Tibial nerve (tissue), 4 donors: ENCODE measurements at regions not wholly inside any gene's neighbourhood (a gene's known extent, or its start where the extent isn't known, plus 50 kb on each side); places are given as distances from the start of the nearest gene placed in this dataset.

Source experiments
- DNase-seq, 2 donors: peaks; one replicate each; pipeline ENCODE4 v3.0.0-alpha.2; 2019; ENCODE audit warnings: low spot score in 2 of 2
- H3K27ac ChIP-seq, 4 donors: fragments of 200-600 bp; sonication (generic) in 3 of 4; one replicate each; pipeline ENCODE4 v1.5.1; 2017 to 2019; ENCODE audit warnings: mild to moderate bottlenecking in 1 of 4
- H3K27me3 ChIP-seq, 2 donors: fragments of 200-600 bp; sonication (generic) in 1 of 2; one replicate each; pipeline versions ENCODE4 v1.5.1 to v1.6.0; 2017 to 2019
- H3K36me3 ChIP-seq, 3 donors: fragments of 200-600 bp; sonication (generic); one replicate each; pipeline ENCODE4 v1.5.1; 2018 to 2019
- H3K4me1 ChIP-seq, 4 donors: fragments of 200-600 bp; sonication (generic) in 3 of 4; one replicate each; pipeline ENCODE4 v1.5.1; 2017 to 2019
- H3K4me3 ChIP-seq, 4 donors: fragments of 200-600 bp; sonication (generic) in 3 of 4; one replicate each; pipeline ENCODE4 v1.5.1; 2017 to 2019; ENCODE audit warnings: mild to moderate bottlenecking in 1 of 4, moderate library complexity in 1 of 4
- H3K9me3 ChIP-seq, 4 donors: fragments of 200-600 bp; sonication (generic) in 3 of 4; one replicate each; pipeline ENCODE4 v1.5.1; 2017 to 2019
- EP300 ChIP-seq, 2 donors: sonication (generic); formaldehyde crosslinking; IDR thresholded peaks; one replicate each; pipeline ENCODE4 v1.6.1; 2017; ENCODE audit warnings: antibody characterized with exemption in 2 of 2, mild to moderate bottlenecking in 1 of 2
- POLR2A ChIP-seq, 2 donors: fragments of 450-650 bp; IDR thresholded peaks; one replicate each; pipeline ENCODE4 v1.6.1; 2017; ENCODE audit warnings: antibody characterized with exemption in 2 of 2, mild to moderate bottlenecking in 2 of 2, moderate library complexity in 2 of 2
- WGBS, 2 donors: methylation state at CpG; one replicate each; pipeline ENCODE4 v1.1.5; 2018; 5-methylcytosine and 5-hydroxymethylcytosine counted together
- TF ChIP-seq, protein P1 (sequence below), 5 experiments: fragments of 200-600 bp in 3 of 5; fragments of 450-650 bp in 2 of 5; sonication (generic) in 3 of 5; IDR thresholded peaks; one replicate each; pipeline ENCODE4 v1.5.1; 2016 to 2019; ENCODE audit warnings: antibody characterized with exemption in 5 of 5, mild to moderate bottlenecking in 3 of 5, moderate library complexity in 2 of 5

GRCh38 chr4:18842431-18842830, 820.9 kb upstream of the LCORL start:
- Histone ChIP-seq H3K27me3 (no peaks in the 10 kb centered on the region), H3K36me3 (no peaks in the 10 kb centered on the region), H3K27ac (no peak overlapping the region), H3K4me3 (no peak overlapping the region), H3K9me3 (no peaks in the 10 kb centered on the region), H3K4me1 (no peaks in the 10 kb centered on the region)
- no peak for DNase-seq
- WGBS, 2 donors = 81 to 98% methylated on average over 5 of the region's 5 CpGs
- TF ChIP-seq, protein P1, sequence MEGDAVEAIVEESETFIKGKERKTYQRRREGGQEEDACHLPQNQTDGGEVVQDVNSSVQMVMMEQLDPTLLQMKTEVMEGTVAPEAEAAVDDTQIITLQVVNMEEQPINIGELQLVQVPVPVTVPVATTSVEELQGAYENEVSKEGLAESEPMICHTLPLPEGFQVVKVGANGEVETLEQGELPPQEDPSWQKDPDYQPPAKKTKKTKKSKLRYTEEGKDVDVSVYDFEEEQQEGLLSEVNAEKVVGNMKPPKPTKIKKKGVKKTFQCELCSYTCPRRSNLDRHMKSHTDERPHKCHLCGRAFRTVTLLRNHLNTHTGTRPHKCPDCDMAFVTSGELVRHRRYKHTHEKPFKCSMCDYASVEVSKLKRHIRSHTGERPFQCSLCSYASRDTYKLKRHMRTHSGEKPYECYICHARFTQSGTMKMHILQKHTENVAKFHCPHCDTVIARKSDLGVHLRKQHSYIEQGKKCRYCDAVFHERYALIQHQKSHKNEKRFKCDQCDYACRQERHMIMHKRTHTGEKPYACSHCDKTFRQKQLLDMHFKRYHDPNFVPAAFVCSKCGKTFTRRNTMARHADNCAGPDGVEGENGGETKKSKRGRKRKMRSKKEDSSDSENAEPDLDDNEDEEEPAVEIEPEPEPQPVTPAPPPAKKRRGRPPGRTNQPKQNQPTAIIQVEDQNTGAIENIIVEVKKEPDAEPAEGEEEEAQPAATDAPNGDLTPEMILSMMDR (IDR thresholded peaks at IDR 0.05) = no peak
- no peak for TF ChIP-seq EP300 (IDR thresholded peaks at IDR 0.05)
- TF ChIP-seq POLR2A (IDR thresholded peaks at IDR 0.05) = no peak

DNA sequence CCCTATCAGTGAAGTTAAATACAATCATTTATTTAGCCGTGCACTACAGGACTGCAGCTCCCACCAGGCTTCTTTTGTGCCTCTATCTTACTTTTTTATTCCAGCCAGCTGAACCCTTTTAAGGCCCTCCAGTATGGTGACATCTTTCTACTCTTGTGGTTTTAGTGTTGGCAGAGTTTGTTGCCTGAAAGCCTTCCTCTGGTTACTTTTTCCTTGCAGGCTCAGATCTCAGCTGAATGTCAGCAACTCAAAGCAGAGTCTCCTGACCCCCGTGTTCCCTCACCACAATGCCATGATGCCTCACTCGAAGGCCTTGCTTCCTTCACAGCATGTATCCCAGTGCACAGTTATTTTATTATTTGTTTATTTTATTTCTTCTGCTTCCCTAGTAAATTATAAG, 818.9 kb upstream of the LCORL start:
- TF ChIP-seq POLR2A (IDR thresholded peaks at IDR 0.05) = no peak
- no peak for TF ChIP-seq EP300 (IDR thresholded peaks at IDR 0.05)
- TF ChIP-seq, protein P1 (IDR thresholded peaks at IDR 0.05) = no peak

DNA sequence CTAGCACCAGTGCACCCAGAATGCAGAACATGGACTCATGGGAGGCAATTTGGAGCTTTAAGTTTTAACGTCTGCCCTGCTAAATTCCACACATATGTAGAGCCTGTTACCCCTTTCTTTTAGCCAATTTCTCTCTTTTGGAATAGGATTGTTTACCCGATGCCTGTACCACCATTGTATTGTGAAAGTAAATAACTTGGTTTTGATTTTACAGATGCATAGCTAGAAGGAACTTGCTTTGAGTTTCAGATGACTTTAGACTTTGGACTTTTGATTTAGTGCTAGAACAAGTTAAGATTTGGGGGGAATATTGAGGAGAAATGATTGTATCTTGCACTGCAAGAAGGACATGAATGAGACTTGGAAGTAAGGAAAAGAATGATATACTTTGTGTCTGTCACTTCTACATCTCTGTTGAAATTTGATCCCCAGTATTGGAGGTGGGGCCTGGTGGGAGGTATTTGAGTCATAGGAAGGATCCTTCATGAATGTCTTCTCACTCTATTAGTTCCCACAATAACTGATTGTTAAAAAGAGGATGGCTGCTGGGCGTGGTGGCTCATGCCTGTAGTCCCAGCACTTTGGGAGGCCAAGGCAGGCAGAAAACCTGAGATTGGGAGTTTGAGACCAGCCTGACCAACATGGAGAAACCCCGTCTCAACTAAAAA, 794.8 kb upstream of the LCORL start:
- DNase-seq = no peak
- Histone ChIP-seq H3K4me1 (no peaks in the 10 kb centered on the region), H3K36me3 (no peaks in the 10 kb centered on the region), H3K27me3 (no peaks in the 10 kb centered on the region), H3K4me3 (no peak overlapping the region), H3K9me3 (no peaks in the 10 kb centered on the region), H3K27ac (no peak overlapping the region)
- WGBS, 2 donors = 85 to 87% methylated on average over 4 of the region's 4 CpGs
- TF ChIP-seq, protein P1 (IDR thresholded peaks at IDR 0.05) = no peak
- TF ChIP-seq POLR2A (IDR thresholded peaks at IDR 0.05) (no peak), EP300 (IDR thresholded peaks at IDR 0.05) (no peak)

More for the DNA sequence above, 818.9 kb upstream of the LCORL start:
- Histone ChIP-seq H3K27ac (no peak overlapping the region), H3K9me3 (no peaks in the 10 kb centered on the region), H3K27me3 (no peaks in the 10 kb centered on the region), H3K36me3 (no peaks in the 10 kb centered on the region), H3K4me3 (no peak overlapping the region), H3K4me1 (no peaks in the 10 kb centered on the region)
- no peak for DNase-seq
- WGBS, 2 donors = 76 to 79% methylated on average over 3 of the region's 3 CpGs

DNA sequence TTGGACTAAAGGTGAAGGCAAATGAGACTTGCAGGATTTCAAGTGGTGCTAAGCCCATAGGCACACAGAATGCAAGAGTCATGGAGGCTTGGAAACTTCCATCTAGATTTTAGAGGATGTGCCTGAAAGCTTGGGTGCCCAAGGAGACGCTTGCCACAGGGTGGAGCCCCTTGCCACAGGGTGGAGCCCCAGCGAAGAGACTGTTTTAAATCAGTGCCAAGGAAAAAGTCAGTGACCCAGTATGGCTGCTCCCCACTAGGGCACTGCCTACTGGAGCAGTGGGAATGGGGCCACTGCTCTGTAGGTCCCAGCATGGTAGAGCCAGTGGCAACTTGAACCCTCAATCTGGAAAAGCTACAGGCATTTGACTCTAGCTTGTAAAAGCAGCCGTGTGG, 794.2 kb upstream of the LCORL start:
- H3K27ac ChIP-seq = no peak overlapping the region
- H3K27me3 ChIP-seq = no peaks in the 10 kb centered on the region
- no peak for DNase-seq
- no peak overlapping the region for H3K4me3 ChIP-seq
- H3K4me1 ChIP-seq = no peaks in the 10 kb centered on the region
- TF ChIP-seq POLR2A (IDR thresholded peaks at IDR 0.05) (no peak), EP300 (IDR thresholded peaks at IDR 0.05) (no peak)
- TF ChIP-seq, protein P1 (IDR thresholded peaks at IDR 0.05) = no peak
- H3K9me3 ChIP-seq = no peaks in the 10 kb centered on the region
- 87 to 90% methylated on average over 3 of the region's 3 CpGs for WGBS, 2 donors
- no peaks in the 10 kb centered on the region for H3K36me3 ChIP-seq

- H3K27me3 ChIP-seq = no peaks in the 10 kb centered on the region
- no peaks in the 10 kb centered on the region for H3K36me3 ChIP-seq
- no peaks in the 10 kb centered on the region for H3K4me1 ChIP-seq
- H3K27ac ChIP-seq = no peak overlapping the region
- no peaks in the 10 kb centered on the region for H3K9me3 ChIP-seq
- H3K4me3 ChIP-seq = no peak overlapping the region
- WGBS, 2 donors = 59 to 86% methylated on average over 2 to 3 of the region's 3 CpGs
- TF ChIP-seq EP300 (IDR thresholded peaks at IDR 0.05) (no peak), POLR2A (IDR thresholded peaks at IDR 0.05) (no peak)
- TF ChIP-seq, protein P1 (IDR thresholded peaks at IDR 0.05) = no peak
- no peak for DNase-seq
Observed at GRCh38 chr4:18815081-18815778, 793.7 kb upstream of the LCORL start.
